Lung (tissue), 11 donors: ENCODE measurements at regions not wholly inside any gene's neighbourhood (a gene's known extent, or its start where the extent isn't known, plus 50 kb on each side); places are given as distances from the start of the nearest gene placed in this dataset.
A peak's percentile ranks its signal among the peaks of the same experiment; 100 is the strongest.

Experiments
- ATAC-seq: fragments of 200-7000 bp; cut with Tn5 transposase; one replicate; pipeline ENCODE4 v1.9.1; 2020; ENCODE audit warnings: moderate number of reproducible peaks; ENCODE audit not compliant: insufficient read depth, low FRiP score
- DNase-seq, 3 donors: peaks; one replicate each; pipeline ENCODE4 v3.0.0-alpha.2; 2013 to 2017
- H3K27ac ChIP-seq, 2 donors: one replicate each; pipeline ENCODE4 v1.5.1; 2013; ENCODE audit warnings: mild to moderate bottlenecking in 2 of 2, moderate library complexity in 2 of 2, control low read depth in 1 of 2, inconsistent platforms in 1 of 2, low read depth in 1 of 2, low read length in 1 of 2
- H3K27me3 ChIP-seq, 3 donors: one replicate each; pipeline ENCODE4 v1.5.1; 2013; ENCODE audit warnings: low read length in 2 of 3; ENCODE audit not compliant: control insufficient read depth in 3 of 3, insufficient read depth in 3 of 3
- H3K36me3 ChIP-seq, 4 donors: one replicate each; pipeline ENCODE4 v1.5.1; 2013; ENCODE audit warnings: low read length in 4 of 4, mild to moderate bottlenecking in 1 of 4, moderate library complexity in 1 of 4; ENCODE audit not compliant: control insufficient read depth in 4 of 4, insufficient read depth in 4 of 4
- H3K4me1 ChIP-seq, 5 donors: one replicate each; pipeline ENCODE4 v1.5.1; 2013; ENCODE audit warnings: low read length in 5 of 5, mild to moderate bottlenecking in 2 of 5, moderate library complexity in 1 of 5; ENCODE audit not compliant: control insufficient read depth in 5 of 5, insufficient read depth in 5 of 5
- H3K4me3 ChIP-seq: one replicate; pipeline ENCODE4 v1.5.1; 2013; ENCODE audit warnings: mild to moderate bottlenecking, control low read depth, moderate library complexity
- H3K9ac ChIP-seq, 2 donors: one replicate each; pipeline ENCODE4 v1.5.1; 2013; ENCODE audit warnings: low read length in 2 of 2, control low read depth in 1 of 2; ENCODE audit not compliant: insufficient read depth in 1 of 2
- H3K9me3 ChIP-seq, 4 donors: one replicate each; pipeline ENCODE4 v1.5.1; 2013; ENCODE audit warnings: low read length in 3 of 4, mild to moderate bottlenecking in 1 of 4, moderate library complexity in 1 of 4; ENCODE audit not compliant: control insufficient read depth in 4 of 4, insufficient read depth in 3 of 4
- CTCF ChIP-seq: IDR thresholded peaks from 2 replicates; pipeline ENCODE4 v1.5.1; 2012; ENCODE audit warnings: mild to moderate bottlenecking; ENCODE audit errors: control extremely low read depth, extremely low read depth
- WGBS, 2 donors: extraction: QIAGEN DNeasy Blood & Tissue Kit; methylation state at CpG; one replicate each; pipeline ENCODE4 v1.1.7; 2013; 5-methylcytosine and 5-hydroxymethylcytosine counted together
- donor health status: control.
- donor health status: control.
- donor health status: Bipolar disorder and iron deficiency.
- donor health status: healthy.
- donor health status: DM: yes; HTN: yes; CAD: no.

- no peak overlapping the region for H3K4me3 ChIP-seq
- H3K27ac ChIP-seq = no peak overlapping the region
- no peaks in the 10 kb centered on the region for H3K36me3 ChIP-seq
- no peaks in the 10 kb centered on the region for H3K9me3 ChIP-seq
- no peak for TF ChIP-seq CTCF
- H3K4me1 ChIP-seq = peaks cover 0 to 14% (median 5%) of the 10 kb centered on the region in 5 donors
- DNase-seq (no peak), ATAC-seq (no peak)
- H3K27me3 ChIP-seq = no peaks in the 10 kb centered on the region
- WGBS, 2 donors = 66 to 83% methylated on average over 1 of the region's 1 CpG
- no peak overlapping the region for H3K9ac ChIP-seq
Observed at GRCh38 chr11:12315024-12315423, 62.3 kb upstream of the PARVA start.

- no peaks in the 10 kb centered on the region for H3K27me3 ChIP-seq
- H3K9me3 ChIP-seq = no peaks in the 10 kb centered on the region
- DNase-seq = no peak
- no peak for ATAC-seq
- H3K4me1 ChIP-seq = peaks cover 0 to 28% (median 6%) of the 10 kb centered on the region in 5 donors
- H3K9ac ChIP-seq = no peak overlapping the region
- H3K36me3 ChIP-seq = peaks cover 0 to 3% (median 0%) of the 10 kb centered on the region in 4 donors
- no peak overlapping the region for H3K27ac ChIP-seq
- no peak for TF ChIP-seq CTCF
- H3K4me3 ChIP-seq = no peak overlapping the region
Observed at GRCh38 chr11:12316432-12316831, 60.9 kb upstream of the PARVA start.

GRCh38 chr11:12318791-12319438, 58.5 kb upstream of the PARVA start:
- H3K4me3 ChIP-seq = no peak overlapping the region
- WGBS, 2 donors = 65 to 74% methylated on average over 10 of the region's 10 CpGs
- TF ChIP-seq CTCF = no peak
- no peaks in the 10 kb centered on the region for H3K27me3 ChIP-seq
- H3K9ac ChIP-seq = no peak overlapping the region
- no peak overlapping the region for H3K27ac ChIP-seq
- no peaks in the 10 kb centered on the region for H3K9me3 ChIP-seq
- peaks cover 0 to 29% (median 6%) of the 10 kb centered on the region in 5 donors for H3K4me1 ChIP-seq
- peak in 2 of 3 donors; percentile 71 to 73 for DNase-seq
- H3K36me3 ChIP-seq = peaks cover 0 to 4% (median 0%) of the 10 kb centered on the region in 4 donors
- ATAC-seq = no peak
